Stimulated activated CD4-positive, alpha-beta T cell treated with anti-CD3 and anti-CD28 coated beads, Interleukin-4, amount 100 ng/mL, for 1 hour (primary cell): ENCODE measurements at regions not wholly inside any gene's neighbourhood (a gene's known extent, or its start where the extent isn't known, plus 50 kb on each side); places are given as distances from the start of the nearest gene placed in this dataset.
"Not testable (repeated sequence)": the region's sequence is repeated elsewhere in the genome, so short reads cannot be mapped to it uniquely, and the experiment has no call there.

Experiments
- DNase-seq: peaks from one replicate; pipeline ENCODE4 v3.0.0-alpha.2; 2020

DNA sequence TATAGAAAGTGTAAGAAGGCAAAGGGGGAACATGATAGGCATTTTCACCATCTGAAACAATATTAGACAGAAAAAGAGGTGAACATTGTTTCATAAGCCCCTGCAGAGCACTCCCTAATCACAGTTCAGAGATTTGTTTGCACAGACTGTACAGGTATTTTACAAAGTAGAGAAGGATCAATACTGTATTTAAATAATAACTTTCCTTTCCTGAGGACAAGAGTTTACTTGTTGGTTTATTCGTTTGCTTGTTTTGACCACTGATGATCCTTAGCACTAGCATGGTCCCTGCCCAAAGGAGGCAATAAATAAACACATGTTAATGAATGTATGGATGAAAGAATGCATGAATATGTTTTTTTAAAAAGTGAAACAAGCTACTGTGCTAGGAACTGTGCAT lies 690.1 kb upstream of the COBL start:
- DNase-seq, result no peak

DNA sequence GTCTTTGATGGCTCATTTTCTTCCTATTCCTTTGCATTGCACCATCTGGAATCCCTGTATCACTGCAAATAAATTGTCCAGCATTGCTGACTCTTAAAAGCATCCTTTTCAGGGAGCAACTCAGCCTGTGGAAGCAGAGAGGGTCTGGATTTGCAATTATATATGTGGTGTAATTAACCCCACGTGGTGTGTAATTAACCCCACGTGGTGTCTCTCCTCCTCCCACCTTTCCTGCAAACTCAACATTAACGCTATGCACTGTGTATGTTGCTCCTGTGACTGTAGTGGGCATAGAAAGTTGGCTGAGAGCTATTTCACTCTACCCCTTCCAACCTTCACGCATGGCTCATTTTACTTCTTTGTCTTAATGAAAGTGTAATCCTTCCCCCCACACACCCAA lies 689.0 kb upstream of the COBL start:
- DNase-seq, result no peak

GRCh38 chr7:51995596-51996179 lies 679.1 kb upstream of the COBL start:
- DNase-seq, result no peak

DNA sequence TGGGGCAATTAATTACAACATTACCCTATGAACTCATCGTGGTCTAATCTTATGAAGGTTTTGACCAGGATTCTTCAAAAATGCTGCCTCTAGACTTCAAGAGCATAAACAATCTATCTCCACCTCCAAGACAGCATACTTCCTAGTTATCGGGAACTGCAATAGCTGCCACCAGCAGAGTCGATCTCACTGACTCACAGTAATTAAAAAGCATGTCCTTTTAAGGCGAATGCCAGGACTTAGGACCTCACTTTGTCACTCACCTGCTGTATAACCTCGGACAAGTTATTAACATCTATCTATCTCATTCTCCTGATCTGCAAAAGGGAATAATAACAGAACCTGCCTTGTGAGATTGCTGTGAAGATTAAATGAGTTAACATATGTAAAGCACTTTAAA lies 666.0 kb upstream of the COBL start:
- no peak for DNase-seq

GRCh38 chr7:51980812-51981211 lies 664.2 kb upstream of the COBL start:
- DNase-seq, result no peak

DNA sequence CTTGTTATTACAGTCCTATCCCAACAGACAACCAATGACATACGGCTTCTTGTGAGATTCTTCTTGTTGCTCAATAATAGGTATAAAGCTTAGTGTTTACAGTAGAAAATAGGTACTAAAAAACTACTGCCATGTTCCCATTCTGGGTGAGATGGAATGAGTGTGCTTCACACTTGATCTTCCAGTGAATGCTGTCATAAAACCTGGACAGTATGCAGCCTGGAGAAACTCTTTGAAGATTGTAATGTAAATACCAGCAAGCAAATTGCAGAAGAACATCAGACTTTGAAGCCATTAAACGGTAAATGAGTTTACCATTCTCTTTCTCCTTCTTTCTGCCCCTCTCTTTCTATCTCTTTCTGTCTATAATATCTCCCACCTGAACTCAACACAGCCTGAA lies 663.7 kb upstream of the COBL start:
- DNase-seq, result no peak

DNA sequence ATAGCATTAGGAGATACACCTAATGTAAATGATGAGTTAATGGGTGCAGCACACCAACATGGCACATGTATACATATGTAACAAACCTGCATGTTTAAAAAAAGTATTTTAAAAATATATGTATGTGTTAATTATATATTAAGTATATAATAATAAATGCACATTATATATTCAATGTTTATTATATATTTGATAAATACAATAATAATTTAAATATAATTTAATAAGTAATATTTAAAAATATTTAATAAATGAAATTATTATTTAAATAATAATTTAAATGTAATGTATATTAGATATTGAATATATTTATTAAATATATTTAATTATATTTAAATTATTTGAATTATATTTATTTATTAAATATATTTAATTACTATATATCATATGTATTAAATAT lies 661.3 kb upstream of the COBL start:
- DNase-seq, result no peak

GRCh38 chr7:51973939-51974338 lies 657.3 kb upstream of the COBL start:
- no peak for DNase-seq

DNA sequence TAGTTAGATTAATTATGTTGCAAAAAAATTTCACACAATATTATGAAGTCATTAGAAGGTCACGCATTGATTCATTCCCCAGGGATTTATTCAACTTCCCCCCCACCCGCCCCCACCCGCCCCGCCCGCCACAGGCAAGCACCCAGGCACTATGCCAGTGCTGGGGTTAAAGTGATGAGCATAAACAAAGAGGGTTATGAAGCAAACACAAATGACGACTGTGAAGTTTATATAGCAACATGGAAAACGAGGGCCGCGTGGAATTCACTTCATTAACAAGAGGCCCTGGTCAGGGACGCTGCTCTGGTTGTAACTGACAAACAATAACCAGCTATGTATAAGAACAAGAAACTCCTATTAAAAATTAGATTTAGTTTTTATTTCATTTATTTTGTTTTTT lies 656.5 kb upstream of the COBL start:
- DNase-seq, result no peak

- DNase-seq, result no peak
These were observed 654.5 kb upstream of the COBL start for GRCh38 chr7:51970961-51971665.

- no peak for DNase-seq
These were observed 651.9 kb upstream of the COBL start for GRCh38 chr7:51968461-51968860.

DNA sequence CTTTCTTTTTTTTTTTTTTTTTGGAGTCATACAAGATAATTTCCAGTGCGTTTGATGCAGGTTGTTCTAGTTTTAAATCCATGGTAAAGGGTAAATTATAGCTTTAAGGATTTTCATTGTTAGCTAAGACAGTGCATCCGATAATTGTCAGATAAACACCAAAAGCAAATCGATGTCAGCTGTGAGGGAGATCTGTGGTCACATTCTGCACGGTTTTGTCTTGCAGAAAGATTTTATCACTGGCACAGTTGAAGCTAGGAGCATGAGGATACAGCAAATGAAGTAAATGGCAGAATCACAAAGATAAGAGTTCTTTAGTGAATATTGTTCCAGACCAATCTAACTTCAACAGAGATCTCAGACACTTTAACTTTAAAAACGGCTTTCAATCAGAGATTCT lies 648.8 kb upstream of the COBL start:
- DNase-seq, result no peak

- DNase-seq, result no peak
These were observed 645.2 kb upstream of the COBL start for GRCh38 chr7:51961804-51962203.

- DNase-seq, result no peak
These were observed 634.2 kb upstream of the COBL start for GRCh38 chr7:51950813-51951212.

DNA sequence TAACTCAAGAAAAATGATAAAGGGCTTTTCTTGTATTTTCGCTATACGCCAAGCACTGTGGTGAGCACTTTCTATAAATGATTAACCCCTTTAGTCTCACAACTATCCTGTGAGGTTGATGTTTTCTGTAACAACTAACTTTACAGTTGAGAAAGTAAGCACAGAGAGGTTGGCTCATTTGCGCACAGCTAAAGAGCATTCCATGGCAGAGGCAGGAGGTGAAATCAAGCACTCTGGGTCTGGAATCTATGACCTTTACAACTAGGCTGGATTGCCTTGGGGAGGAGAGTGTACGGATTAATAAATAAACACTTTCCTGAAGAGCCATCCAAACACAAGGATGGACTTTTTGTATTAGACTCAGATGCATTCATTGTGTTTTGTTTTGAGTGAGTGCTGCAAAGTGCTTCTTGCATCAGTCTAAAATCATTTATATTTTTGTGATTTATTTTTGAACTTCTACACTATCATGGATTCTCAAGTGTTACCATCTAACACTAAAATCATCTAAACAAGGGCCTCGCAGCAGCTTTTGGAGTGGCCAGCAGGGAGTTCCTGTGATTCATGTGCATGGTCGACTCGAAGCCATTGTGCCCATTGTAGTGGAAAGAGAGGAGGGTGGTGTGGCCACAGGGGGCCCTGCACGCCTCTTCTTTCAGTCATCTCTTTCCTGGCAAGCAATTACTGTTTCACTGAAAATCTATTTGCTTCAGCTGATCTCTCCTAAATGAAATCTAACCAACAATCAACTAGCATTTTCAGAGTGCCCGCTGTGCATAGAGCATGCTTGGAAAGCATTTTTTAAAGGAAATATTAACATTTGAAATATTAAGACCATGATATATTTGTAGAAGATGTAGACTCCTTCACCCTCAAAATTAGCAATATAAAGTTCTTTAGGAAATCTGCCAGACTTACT lies 633.4 kb upstream of the COBL start:
- no peak for DNase-seq

- DNase-seq, result no peak
These were observed 614.2 kb upstream of the COBL start for GRCh38 chr7:51930834-51931233.

DNA sequence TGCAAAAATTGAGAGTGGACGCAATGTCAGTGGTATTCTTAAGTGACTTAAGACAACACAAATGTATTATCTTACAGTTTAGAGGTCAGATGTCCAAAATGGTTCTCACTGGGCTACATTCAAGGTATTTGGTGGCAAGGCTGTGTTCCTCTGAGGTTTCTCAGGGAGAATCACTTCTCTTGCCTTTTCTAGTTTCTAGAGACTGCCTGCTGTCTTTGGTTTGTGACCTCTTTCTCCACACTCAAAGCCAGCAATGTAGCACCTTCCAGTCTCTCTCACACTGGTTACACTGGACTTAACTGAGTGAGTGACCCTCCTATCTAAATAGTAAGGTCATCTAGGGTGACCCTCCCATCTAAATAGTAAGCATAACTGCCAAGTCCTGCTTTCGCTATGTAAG lies 613.2 kb upstream of the COBL start:
- DNase-seq, result no peak

DNA sequence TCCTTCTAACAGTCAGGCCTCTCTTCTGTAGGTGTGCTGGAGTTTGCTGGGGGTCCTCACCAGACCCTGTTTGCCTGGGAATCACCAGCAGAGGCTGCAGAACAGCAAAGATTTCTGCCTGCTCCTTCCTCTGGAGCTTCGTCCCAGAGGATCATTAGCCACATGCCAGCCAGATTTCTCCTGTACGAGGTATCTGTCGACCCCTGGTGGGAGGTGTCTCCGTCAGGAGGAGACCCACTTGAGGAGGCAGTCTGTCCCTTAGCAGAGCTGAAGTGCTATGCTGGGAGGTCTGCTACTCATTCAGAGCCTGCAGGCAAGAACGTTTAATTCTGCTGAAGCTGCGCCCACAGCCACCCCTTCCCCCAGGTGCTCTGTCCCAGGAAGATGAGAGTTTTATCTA lies 611.1 kb upstream of the COBL start:
- DNase-seq, result no peak

GRCh38 chr7:51918581-51918980 lies 602.0 kb upstream of the COBL start:
- DNase-seq, result no peak

DNA sequence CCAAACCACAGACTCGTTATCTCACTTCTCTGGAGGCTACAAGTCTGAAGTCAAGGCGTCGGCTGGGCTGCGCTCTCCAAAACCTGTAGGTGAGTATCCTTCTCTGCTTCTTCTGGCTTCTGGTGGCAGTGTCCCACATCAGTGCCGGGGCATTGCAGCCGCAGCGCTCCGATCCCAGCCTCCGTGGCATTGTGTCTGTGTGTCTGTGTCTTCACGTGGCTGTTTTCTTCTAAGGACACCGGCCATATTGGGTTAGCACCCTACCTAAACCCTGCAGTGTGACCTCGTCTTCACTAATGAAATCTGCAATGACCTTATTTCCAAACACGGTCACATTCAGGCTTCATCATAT lies 584.9 kb upstream of the COBL start:
- no peak for DNase-seq

- not testable (repeated sequence) for DNase-seq
These were observed 584.3 kb upstream of the COBL start for GRCh38 chr7:51900755-51901488.

- DNase-seq, result no peak
These were observed 583.0 kb upstream of the COBL start for GRCh38 chr7:51899611-51900010.

DNA sequence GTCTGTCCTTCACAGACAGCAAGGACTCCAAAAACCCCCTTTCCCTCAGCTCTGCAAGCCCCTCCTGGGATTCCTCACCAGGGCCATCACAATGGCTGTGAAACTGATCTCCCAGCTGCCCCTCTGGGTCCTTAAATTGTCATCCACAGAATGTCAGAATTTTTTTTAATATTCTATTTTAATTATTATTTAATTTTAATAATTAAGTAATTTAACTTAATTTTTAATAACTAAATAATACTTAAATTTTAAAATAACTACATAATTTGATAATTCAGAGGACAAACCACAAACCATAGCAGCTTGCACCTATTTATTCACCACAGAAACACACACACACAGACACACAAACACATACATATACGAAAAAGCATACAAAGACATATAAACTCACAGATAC lies 565.8 kb upstream of the COBL start:
- no peak for DNase-seq

- DNase-seq, result no peak
These were observed 564.7 kb upstream of the COBL start for GRCh38 chr7:51881309-51881708.
